Hepatocyte (in vitro differentiated cells): ENCODE measurements at regions not wholly inside any gene's neighbourhood (a gene's known extent, or its start where the extent isn't known, plus 50 kb on each side); places are given as distances from the start of the nearest gene placed in this dataset.
A peak's percentile ranks its signal among the peaks of the same experiment; 100 is the strongest.

Source experiments
- DNase-seq: peaks from one replicate; pipeline ENCODE4 v3.0.0-alpha.2; 2016; ENCODE audit warnings: low spot score
- H2AFZ ChIP-seq: fragments of 200-600 bp; sonication (generic); 2 replicates; pipeline ENCODE4 v1.6.0; 2016; ENCODE audit warnings: antibody characterized with exemption, mild to moderate bottlenecking
- H3K27ac ChIP-seq: fragments of 200-600 bp; sonication (generic); 2 replicates; pipeline ENCODE4 v1.5.1; 2016; ENCODE audit warnings: mild to moderate bottlenecking
- H3K27me3 ChIP-seq: fragments of 200-600 bp; sonication (generic); 2 replicates; pipeline ENCODE4 v1.6.1; 2016
- H3K36me3 ChIP-seq: fragments of 200-600 bp; sonication (generic); replicated peaks from 2 replicates; pipeline ENCODE4 v1.5.1; 2016; ENCODE audit warnings: low read depth; ENCODE audit not compliant: insufficient read depth
- H3K4me1 ChIP-seq: fragments of 200-600 bp; sonication (generic); 2 replicates; pipeline ENCODE4 v1.5.1; 2016; ENCODE audit warnings: mild to moderate bottlenecking, moderate library complexity; ENCODE audit not compliant: insufficient read depth
- H3K4me2 ChIP-seq: fragments of 200-600 bp; sonication (generic); 2 replicates; pipeline ENCODE4 v1.6.0; 2016
- H3K4me3 ChIP-seq: fragments of 200-600 bp; sonication (generic); 2 replicates; pipeline ENCODE4 v1.5.1; 2016; ENCODE audit warnings: mild to moderate bottlenecking
- H3K79me2 ChIP-seq: fragments of 200-600 bp; sonication (generic); 2 replicates; pipeline ENCODE4 v1.6.0; 2017; ENCODE audit warnings: mild to moderate bottlenecking
- H3K9me2 ChIP-seq: fragments of 200-600 bp; sonication (generic); replicated peaks from 2 replicates; pipeline ENCODE4 v1.6.0; 2017; ENCODE audit warnings: mild to moderate bottlenecking; ENCODE audit not compliant: insufficient read depth
- H3K9me3 ChIP-seq: fragments of 200-600 bp; sonication (generic); 2 replicates; pipeline ENCODE4 v1.5.1; 2016; ENCODE audit warnings: low read depth, mild to moderate bottlenecking
- H4K20me1 ChIP-seq: fragments of 200-600 bp; sonication (generic); 2 replicates; pipeline ENCODE4 v1.6.0; 2016; ENCODE audit warnings: mild to moderate bottlenecking; ENCODE audit not compliant: insufficient read depth, poor library complexity, severe bottlenecking
- CTCF ChIP-seq: fragments of 200-600 bp; sonication (generic); IDR thresholded peaks from 2 replicates; pipeline ENCODE4 v1.5.1; 2016; ENCODE audit warnings: antibody characterized with exemption, mild to moderate bottlenecking; ENCODE audit not compliant: poor library complexity
- EZH2 ChIP-seq: fragments of 200-600 bp; sonication (generic); IDR thresholded peaks from 2 replicates; pipeline ENCODE4 v1.6.1; 2016; ENCODE audit warnings: antibody characterized with exemption, mild to moderate bottlenecking, borderline replicate concordance
- EZH2phosphoT487 ChIP-seq: fragments of 200-600 bp; sonication (generic); IDR thresholded peaks from one replicate; pipeline ENCODE4 v1.6.1; 2018; ENCODE audit warnings: antibody characterized with exemption, mild to moderate bottlenecking, low read depth, moderate library complexity; ENCODE audit not compliant: unreplicated experiment, severe bottlenecking
- WGBS: methylation state at CpG from one replicate; pipeline ENCODE4 v1.1.6; 2016; ENCODE audit warnings: low lambda C conversion rate; ENCODE audit errors: missing lambda C conversion rate; 5-methylcytosine and 5-hydroxymethylcytosine counted together

GRCh38 chr15:67899596-67900283 lies 59.9 kb upstream of the RNU6-1 start:
- peak; percentile 30 for DNase-seq
- WGBS: 88% methylated on average over 9 of the region's 9 CpGs
- no peak for TF ChIP-seq CTCF
- no peak for TF ChIP-seq EZH2
- no peak for TF ChIP-seq EZH2phosphoT487
- Histone ChIP-seq H3K36me3 (no peaks in the 10 kb centered on the region), H4K20me1 (no peaks in the 10 kb centered on the region), H3K4me1 (no peaks in the 10 kb centered on the region), H2AFZ (peak overlapping the region; percentile 3), H3K9me3 (no peaks in the 10 kb centered on the region), H3K27ac (peak overlapping the region; percentile 82), H3K4me3 (no peak overlapping the region), H3K79me2 (no peaks in the 10 kb centered on the region), H3K27me3 (no peaks in the 10 kb centered on the region), H3K9me2 (no peaks in the 10 kb centered on the region), H3K4me2 (no peak overlapping the region)

- TF ChIP-seq CTCF (no peak), EZH2phosphoT487 (no peak), EZH2 (no peak)
- no peaks in the 10 kb centered on the region for H3K27me3 ChIP-seq
- H3K4me3 ChIP-seq: no peak overlapping the region
- no peak overlapping the region for H2AFZ ChIP-seq
- H3K4me1 ChIP-seq: no peaks in the 10 kb centered on the region
- 98% methylated on average over 2 of the region's 2 CpGs for WGBS
- no peak overlapping the region for H3K4me2 ChIP-seq
- DNase-seq: no peak
- no peaks in the 10 kb centered on the region for H4K20me1 ChIP-seq
- H3K27ac ChIP-seq: no peak overlapping the region
- no peaks in the 10 kb centered on the region for H3K79me2 ChIP-seq
- H3K36me3 ChIP-seq: no peaks in the 10 kb centered on the region
- H3K9me3 ChIP-seq: no peaks in the 10 kb centered on the region
- H3K9me2 ChIP-seq: no peaks in the 10 kb centered on the region
These were observed 60.8 kb upstream of the RNU6-1 start for GRCh38 chr15:67900621-67901147.

- H2AFZ ChIP-seq: no peak overlapping the region
- no peaks in the 10 kb centered on the region for H3K9me2 ChIP-seq
- H3K27me3 ChIP-seq: no peaks in the 10 kb centered on the region
- no peak overlapping the region for H3K4me2 ChIP-seq
- no peak for DNase-seq
- no peak for TF ChIP-seq EZH2phosphoT487
- no peak for TF ChIP-seq EZH2
- TF ChIP-seq CTCF: no peak
- no peaks in the 10 kb centered on the region for H3K4me1 ChIP-seq
- H3K36me3 ChIP-seq: no peaks in the 10 kb centered on the region
- no peak overlapping the region for H3K4me3 ChIP-seq
- WGBS: 86% methylated on average over 1 of the region's 1 CpG
- no peaks in the 10 kb centered on the region for H4K20me1 ChIP-seq
- H3K9me3 ChIP-seq: no peaks in the 10 kb centered on the region
- no peaks in the 10 kb centered on the region for H3K79me2 ChIP-seq
- H3K27ac ChIP-seq: no peak overlapping the region
These were observed 62.1 kb upstream of the RNU6-1 start for GRCh38 chr15:67901922-67902321.
